ENCODE measurements at regions not wholly inside any gene's neighbourhood (a gene's known extent, or its start where the extent isn't known, plus 50 kb on each side); places are given as distances from the start of the nearest gene placed in this dataset.

- DNase-seq, result no peak
Observed at GRCh38 chr19:31562966-31563612, 213.9 kb upstream of the TSHZ3 start.

- no peak for DNase-seq
Observed at GRCh38 chr19:31567776-31568175, 218.5 kb upstream of the TSHZ3 start.

GRCh38 chr19:31568724-31569123 lies 219.5 kb upstream of the TSHZ3 start:
- DNase-seq, result no peak

- no peak for DNase-seq
Observed at GRCh38 chr19:31570718-31571117, 221.5 kb upstream of the TSHZ3 start.

DNA sequence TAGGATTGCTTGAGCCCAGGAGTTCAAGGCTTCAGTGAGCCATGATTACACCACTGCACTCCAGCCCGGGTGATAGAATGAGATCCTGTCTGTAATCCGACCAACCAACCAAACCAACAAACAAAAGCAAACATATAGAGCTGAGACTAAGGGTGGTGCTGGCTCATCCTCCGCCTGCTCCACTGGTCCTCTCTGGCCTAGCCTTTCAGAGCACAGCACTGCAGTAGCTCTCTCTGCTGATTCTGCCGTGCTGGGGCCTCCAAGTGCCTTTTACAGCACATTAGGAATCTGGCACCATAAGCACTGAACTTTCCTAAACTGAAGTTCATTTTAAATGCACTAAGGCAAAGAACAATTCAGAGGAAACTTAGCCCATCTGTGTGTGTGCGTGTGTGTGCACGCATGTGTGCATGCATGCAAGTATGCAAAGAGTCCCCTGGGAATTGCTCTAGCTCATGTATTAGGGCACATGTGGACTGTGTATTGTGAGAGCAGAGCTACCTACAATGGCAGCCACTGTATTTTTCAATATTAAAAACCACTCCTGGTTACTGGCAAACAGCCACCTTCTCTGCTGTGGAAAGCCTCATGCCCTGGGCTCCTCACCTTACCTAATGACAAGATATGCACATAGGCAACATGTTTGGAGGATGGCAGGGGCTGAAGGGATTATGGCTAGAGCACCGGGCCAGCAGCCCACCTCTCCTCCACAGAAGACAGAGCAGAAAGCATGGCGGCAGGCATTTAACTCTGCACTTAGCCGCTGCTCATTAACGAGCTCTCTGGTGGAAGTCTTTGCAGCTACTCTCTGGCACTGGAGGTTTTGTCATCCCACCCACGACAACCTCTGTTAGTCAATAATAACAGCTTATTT lies 223.1 kb upstream of the TSHZ3 start:
- DNase-seq, result no peak

DNA sequence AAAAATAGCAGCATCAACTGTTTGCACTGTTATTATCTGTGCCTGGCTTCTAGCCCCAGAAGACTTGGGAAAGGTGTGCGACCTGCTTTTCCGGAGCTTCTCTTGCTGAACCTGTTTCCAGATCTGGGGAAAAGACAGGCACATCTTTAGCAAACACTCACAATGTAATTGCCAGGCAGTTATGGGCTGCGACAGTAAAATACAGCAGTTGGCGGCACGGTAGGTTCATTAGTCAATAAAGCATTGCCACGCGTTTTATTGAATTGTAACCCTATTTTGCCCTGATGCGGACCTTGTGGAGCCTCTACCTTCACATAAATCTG lies 223.7 kb upstream of the TSHZ3 start:
- no peak for DNase-seq

- no peak for DNase-seq
Observed at GRCh38 chr19:31574251-31574973, 225.2 kb upstream of the TSHZ3 start.

DNA sequence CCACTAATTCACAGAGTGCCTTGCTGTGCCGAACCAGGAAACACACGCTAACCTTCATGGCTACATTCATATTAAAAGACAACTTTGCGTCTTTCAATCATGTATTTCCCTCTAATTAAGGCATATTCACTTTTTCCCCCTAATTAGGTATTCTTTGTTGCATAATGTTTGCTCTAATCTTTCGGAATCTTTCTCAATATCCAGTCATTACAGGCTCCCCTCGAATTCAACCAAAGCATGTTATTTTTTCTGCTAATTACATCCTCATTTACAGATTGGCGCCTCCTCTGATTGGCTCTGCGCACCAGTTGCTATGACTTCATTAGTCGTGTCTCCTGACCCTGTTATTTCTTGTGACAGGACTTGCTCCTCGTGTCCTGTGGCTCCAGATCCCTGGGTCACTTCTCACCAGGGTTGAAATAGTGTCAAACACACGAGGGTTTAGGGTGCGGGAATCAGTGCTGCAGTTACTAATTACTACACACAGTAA lies 226.7 kb upstream of the TSHZ3 start:
- no peak for DNase-seq

DNA sequence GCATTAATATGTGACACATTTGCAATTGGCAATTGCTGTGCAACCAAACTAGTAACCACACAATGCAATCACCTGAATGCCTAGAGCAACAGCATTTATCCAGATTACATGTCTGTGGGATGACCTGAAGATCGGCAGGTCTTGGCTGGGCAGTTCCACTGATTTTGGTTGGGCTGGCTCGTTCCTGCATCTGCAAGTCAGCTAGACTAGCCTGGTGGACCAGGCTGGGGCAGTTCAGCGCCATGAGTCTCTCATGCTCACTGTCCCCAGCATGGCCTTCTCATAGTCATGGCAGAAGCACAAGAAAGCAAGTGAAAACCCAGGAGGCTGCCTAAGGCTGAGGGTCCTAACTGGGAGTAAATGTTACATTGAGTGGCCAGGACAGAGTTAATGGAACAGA lies 229.1 kb upstream of the TSHZ3 start:
- no peak for DNase-seq

GRCh38 chr19:31583148-31583547 lies 233.9 kb upstream of the TSHZ3 start:
- DNase-seq, result no peak

GRCh38 chr19:31586282-31586681 lies 237.0 kb upstream of the TSHZ3 start:
- DNase-seq, result no peak

DNA sequence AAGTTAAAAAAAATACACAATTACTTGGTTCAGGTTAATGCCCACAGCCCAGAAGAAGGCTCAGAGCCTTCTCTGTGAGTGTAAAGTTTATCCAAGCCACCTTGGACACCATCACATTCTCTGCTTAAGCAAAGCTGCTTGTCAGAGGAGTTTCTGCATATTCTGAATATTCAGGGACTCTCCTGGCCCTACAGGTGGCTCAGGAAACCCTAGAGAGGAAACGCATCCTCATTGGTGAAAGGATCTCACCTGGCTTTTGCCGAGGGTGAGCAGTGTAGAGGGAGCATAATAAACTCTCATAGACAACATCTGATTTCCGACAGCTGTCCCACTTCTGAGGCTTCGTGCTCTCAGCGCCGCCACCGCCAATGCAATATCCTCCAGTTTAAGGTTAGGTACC lies 239.9 kb upstream of the TSHZ3 start:
- DNase-seq, result no peak

GRCh38 chr19:31591258-31591657 lies 242.0 kb upstream of the TSHZ3 start:
- DNase-seq, result no peak

GRCh38 chr19:31592456-31592855 lies 243.2 kb upstream of the TSHZ3 start:
- no peak for DNase-seq

- DNase-seq, result no peak
Observed at GRCh38 chr19:31594701-31595100, 245.5 kb upstream of the TSHZ3 start.

DNA sequence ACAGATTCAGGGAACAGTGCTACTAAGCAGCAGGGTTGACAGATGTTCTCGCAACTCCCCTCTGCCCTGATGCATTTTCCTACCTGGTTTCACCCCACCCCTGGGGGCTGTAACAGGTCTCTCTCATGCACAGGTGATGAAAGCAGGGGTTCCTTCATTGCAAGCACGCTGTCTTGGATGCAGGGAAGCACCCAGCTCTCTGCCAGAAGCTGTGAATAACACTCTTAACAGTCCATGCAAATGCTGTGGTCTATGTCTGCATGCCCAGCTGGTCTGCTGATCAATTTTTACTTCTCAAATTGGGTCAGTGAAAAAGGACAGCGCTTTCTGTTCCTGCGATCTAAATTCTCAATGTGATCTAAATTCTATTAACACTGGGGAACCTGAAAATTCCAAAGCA lies 246.3 kb upstream of the TSHZ3 start:
- no peak for DNase-seq

DNA sequence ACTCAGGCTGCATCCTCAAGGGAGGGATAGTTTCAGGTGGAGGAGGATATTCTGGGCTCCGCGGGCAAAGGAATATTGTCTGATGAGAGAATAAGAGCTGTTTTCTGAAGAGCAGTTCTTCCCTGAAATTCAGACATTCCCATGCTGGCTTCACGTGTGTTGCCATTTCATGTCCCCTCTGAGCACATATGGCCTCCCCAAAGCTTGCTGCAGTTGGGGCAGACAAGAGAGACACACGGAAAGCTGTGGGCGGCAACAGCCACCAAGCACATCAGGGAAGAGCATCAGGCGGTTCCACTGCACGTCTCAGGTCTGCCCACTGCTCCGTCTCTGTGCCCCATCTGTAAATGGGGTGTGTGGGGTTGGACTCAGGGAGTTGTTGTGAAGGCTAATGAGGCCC lies 247.5 kb upstream of the TSHZ3 start:
- DNase-seq, result no peak

DNA sequence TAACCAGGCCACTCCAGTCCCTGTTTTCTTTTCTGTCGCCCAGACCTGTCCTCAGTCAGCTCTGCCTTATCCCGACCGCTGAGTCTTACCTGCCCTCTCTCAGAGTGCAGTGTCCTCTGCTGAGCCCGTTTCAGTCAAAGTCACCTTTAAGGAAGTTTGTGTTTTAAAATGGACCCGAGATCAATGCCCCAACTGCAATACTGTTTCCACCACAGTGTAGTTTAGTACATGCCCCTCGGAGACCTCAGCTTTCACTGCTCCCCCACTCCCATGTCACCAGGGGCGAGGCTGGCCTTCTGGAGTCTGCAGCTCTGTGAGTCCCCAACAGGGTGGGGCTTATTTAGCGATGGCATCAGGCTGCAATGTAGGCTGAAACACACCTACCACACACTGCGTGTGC lies 248.4 kb upstream of the TSHZ3 start:
- DNase-seq, result no peak

DNA sequence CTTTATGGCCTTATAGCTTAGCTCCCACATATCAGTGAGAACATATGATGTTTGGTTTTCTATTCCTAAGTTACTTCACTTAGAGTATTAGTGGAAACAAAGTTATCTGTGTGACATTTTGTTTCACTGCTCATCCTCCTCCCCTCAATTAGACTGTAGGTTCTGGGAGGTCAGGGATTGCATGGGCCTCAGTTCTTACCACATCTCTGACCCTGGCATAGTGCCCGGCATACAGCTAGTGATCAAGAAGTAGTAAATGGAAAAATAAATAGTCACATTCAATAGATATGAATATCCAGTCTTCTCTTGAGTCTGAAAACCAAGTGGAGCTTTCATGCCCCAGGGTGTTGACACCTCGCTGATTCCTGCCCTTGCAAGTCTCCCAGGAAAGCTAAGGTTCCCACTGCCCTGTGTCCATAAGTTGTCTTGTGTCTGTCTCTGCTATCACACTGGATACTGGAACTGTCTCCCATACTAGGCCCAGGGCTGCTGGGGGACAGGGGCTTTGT lies 249.5 kb upstream of the TSHZ3 start:
- DNase-seq, result no peak

DNA sequence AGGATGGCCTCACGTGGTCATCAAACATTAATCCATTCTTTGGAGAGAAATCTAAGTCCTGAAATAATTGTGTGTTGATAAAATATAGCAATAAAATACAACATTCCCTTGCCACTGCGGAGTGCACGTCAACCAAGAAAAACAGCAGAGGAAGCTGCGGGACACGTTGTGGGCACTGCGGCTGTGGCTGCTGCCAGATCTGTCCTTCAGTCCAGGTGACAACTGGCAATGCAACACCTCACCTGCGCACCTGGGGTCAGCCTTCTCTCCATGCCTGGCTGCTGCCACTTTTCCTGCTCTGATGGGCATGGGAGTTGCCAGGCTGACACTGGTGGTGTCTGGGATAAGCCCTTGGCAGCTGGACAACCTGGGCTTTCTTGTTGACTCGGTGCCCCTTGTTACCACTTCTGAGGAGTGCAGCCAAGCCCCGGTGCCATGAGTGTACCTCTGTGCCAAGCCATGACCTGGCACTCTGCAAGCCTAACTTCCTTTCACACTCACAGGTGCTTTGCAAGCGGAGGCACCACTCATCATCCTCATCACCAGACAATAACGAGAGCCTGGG lies 251.6 kb upstream of the TSHZ3 start:
- DNase-seq, result no peak

DNA sequence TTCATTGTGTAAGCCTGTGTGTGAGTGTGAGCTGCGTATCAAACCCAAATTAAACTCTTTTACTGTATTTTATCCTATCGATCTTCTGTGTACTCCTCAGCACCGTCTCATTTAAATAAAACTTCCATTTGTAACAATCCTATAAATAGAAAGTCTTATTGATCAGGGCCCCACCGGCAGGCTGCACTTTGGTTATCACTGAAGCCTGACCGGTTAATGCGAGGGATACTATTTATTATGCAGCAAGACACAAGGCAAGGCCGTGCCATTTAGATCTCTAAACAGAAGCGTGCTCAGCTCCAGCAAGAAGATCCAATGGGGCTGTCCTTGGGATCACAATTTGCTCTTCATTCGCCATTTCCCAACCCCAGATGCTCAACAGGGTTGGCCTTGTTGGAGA lies 252.6 kb upstream of the TSHZ3 start:
- DNase-seq, result no peak

GRCh38 chr19:31602548-31602947 lies 253.3 kb upstream of the TSHZ3 start:
- DNase-seq, result no peak

- DNase-seq, result no peak
Observed at GRCh38 chr19:31604493-31605040, 255.3 kb upstream of the TSHZ3 start.
